ENCODE measurements at regions not wholly inside any gene's neighbourhood (a gene's known extent, or its start where the extent isn't known, plus 50 kb on each side); places are given as distances from the start of the nearest gene placed in this dataset.
A peak's percentile ranks its signal among the peaks of the same experiment; 100 is the strongest.

DNA sequence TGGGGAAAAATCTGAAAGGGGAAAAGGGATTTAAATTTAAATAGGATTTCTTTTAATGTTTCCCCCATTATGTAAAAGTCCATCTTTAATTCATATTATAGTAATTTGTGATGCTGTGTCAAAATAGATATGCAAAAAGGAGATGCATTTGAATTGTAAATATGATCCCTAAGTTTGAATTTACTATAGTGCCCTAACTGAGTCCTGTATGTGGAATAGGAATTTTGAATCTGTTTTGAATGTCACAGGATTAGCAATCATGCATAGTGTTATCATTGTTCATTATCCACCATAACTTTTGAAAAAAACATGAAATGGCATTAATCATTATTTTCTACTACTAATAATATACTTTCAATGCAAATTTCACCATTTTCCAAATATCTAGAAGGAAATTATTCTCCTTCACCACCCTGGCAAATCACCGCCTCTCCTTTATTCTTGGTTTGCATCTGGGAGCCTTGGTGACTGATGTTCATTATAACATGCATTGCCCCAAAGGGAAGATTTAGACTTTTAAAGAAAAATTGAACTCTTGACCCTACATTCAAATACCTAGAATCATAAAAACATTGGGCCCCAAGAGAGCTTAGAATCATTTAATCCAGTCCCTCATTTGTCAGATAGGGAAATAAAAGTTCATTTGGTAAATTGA lies 341.5 kb upstream of the TMPO start:
- H3K4me3 ChIP-seq (ENCODE audit: low read depth, low read length), result no peak overlapping the region
- no peak for DNase-seq (ENCODE audit: low read depth)
- no peak for TF ChIP-seq CTCF (IDR thresholded peaks at IDR 0.05; ENCODE audit: insufficient read depth, low read depth, low read length)

DNA sequence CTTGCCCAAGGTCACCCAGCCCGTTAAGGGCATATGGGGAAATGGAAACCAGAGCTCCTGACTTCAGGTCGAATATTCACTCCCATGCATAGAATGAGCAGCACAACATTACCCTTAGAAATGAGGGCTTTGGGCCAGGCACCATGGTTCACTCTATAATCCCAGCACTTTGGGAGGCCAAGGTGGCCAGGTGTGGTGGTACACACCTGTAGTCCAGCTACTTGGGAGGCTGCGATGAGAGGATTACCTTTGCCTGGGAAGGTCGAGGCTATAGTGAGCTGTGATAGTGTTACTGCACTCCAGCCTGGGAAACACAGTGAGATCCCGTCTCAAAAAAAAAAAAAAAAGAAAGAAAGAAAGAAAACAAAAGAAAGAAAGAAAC lies 341.0 kb upstream of the TMPO start:
- no peak for TF ChIP-seq CTCF (IDR thresholded peaks at IDR 0.05; ENCODE audit: insufficient read depth, low read depth, low read length)
- H3K4me3 ChIP-seq (ENCODE audit: low read depth, low read length), result no peak overlapping the region
- no peak for DNase-seq (ENCODE audit: low read depth)

GRCh38 chr12:98178126-98178525 lies 337.3 kb upstream of the TMPO start:
- DNase-seq (ENCODE audit: low read depth), result no peak
- no peak for TF ChIP-seq CTCF (IDR thresholded peaks at IDR 0.05; ENCODE audit: insufficient read depth, low read depth, low read length)

GRCh38 chr12:98179151-98179550 lies 336.2 kb upstream of the TMPO start:
- H3K4me3 ChIP-seq (ENCODE audit: low read depth, low read length), result no peak overlapping the region
- no peak for TF ChIP-seq CTCF (IDR thresholded peaks at IDR 0.05; ENCODE audit: insufficient read depth, low read depth, low read length)
- DNase-seq (ENCODE audit: low read depth), result no peak

More at GRCh38 chr12:98178126-98178525, 337.3 kb upstream of the TMPO start:
- H3K4me3 ChIP-seq (ENCODE audit: low read depth, low read length), result no peak overlapping the region

DNA sequence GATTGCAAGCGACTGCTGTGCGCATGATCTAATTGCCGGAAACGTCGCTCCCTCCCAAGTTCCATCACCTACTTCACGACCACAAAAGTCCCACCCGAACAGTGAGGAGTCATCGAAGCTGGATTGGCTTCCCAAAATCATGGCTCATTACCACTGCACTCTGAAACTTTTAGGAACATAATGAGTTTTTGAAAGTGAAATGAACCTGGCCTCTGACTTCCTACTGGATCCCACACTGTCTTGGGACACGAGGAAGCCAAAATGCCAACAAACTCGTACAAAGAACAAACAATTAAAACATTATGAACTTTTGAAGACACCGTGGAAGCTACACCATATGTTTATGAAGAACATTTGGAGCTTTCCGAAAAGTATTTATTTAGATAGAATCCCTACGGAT lies 334.8 kb upstream of the TMPO start:
- TF ChIP-seq CTCF (IDR thresholded peaks at IDR 0.05; ENCODE audit: insufficient read depth, low read depth, low read length), result no peak
- no peak for DNase-seq (ENCODE audit: low read depth)
- no peak overlapping the region for H3K4me3 ChIP-seq (ENCODE audit: low read depth, low read length)

DNA sequence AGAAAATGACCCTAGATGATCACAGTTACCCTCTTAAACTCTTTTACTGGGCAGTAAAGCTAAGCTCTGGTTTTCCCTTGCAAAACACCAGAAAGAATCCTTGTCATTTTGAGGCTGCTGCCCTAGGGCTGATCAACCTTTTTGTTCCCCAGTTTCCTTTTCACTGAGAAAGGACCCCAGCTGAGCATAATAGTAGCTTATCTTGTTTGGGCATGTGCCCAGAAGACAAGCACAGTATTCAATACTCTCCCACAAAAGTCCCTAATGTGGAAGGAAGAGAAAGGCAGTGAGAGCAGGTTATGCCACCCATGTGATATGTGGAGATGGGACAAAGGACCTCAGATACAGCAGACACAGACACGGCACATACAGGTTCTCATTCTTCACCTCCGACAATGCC lies 332.6 kb upstream of the TMPO start:
- DNase-seq (ENCODE audit: low read depth), result no peak
- no peak for TF ChIP-seq CTCF (IDR thresholded peaks at IDR 0.05; ENCODE audit: insufficient read depth, low read depth, low read length)
- no peak overlapping the region for H3K4me3 ChIP-seq (ENCODE audit: low read depth, low read length)

GRCh38 chr12:98185606-98186005 lies 329.8 kb upstream of the TMPO start:
- no peak for TF ChIP-seq CTCF (IDR thresholded peaks at IDR 0.05; ENCODE audit: insufficient read depth, low read depth, low read length)

More at GRCh38 chr12:98185606-98186005, 329.8 kb upstream of the TMPO start:
- no peak overlapping the region for H3K4me3 ChIP-seq (ENCODE audit: low read depth, low read length)
- DNase-seq (ENCODE audit: low read depth), result peak; percentile 34

Data from fibroblast of villous mesenchyme (primary cell).